AG04449 (cell line): ENCODE measurements at regions not wholly inside any gene's neighbourhood (a gene's known extent, or its start where the extent isn't known, plus 50 kb on each side); places are given as distances from the start of the nearest gene placed in this dataset.

Source experiments
- CTCF ChIA-PET: fragments of 350-600 bp; formaldehyde crosslinking; extraction: SDS; loops from one replicate; lab custom pipeline; 2021; ENCODE audit warnings: antibody characterized with exemption; lab: Yijun Ruan, JAX
- POLR2A ChIA-PET: fragments of 400-600, 350-600 bp; formaldehyde crosslinking; extraction: SDS; loops from one replicate; lab custom pipeline; 2020; ENCODE audit warnings: antibody characterized with exemption, inconsistent platforms; lab: Yijun Ruan, JAX
- DNase-seq: peaks from one replicate; pipeline ENCODE4 v3.0.0-alpha.2; 2010; ENCODE audit warnings: low read depth, low spot score
- H3K4me3 ChIP-seq: 2 replicates; pipeline ENCODE4 v1.5.1; 2011; ENCODE audit warnings: low read depth, mild to moderate bottlenecking, control low read depth, low read length
- TF ChIP-seq, protein P1 (sequence below): IDR thresholded peaks from one replicate; pipeline ENCODE4 v1.5.1; 2011; ENCODE audit warnings: mild to moderate bottlenecking, moderate library complexity, low read length, control low read depth, inconsistent platforms; ENCODE audit not compliant: insufficient read depth; ENCODE audit errors: missing control alignments

DNA sequence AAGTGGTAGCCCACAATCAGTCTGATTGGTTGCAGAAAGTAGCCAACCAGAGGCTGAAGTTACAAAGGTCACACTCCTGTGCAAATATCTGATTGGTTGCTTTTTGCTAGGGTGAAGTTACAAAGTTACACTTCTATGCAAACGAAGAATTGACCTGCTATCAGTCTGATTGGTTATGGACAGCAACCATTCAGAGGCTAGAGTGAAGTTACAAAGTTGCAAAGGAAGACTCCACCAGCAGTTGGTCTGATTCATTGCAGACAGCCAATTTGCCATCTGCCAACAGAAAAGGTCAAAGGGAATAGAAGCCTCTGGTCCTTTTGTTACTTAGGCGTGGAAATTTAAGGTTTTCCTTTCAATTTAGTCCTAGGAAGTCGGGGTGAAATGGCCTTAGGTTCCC, 377.7 kb downstream of the PRDM5 start:
- ChIA-PET POLR2A (no interaction called here), CTCF (no interaction called here)
- no peak for DNase-seq
- TF ChIP-seq, protein P1, sequence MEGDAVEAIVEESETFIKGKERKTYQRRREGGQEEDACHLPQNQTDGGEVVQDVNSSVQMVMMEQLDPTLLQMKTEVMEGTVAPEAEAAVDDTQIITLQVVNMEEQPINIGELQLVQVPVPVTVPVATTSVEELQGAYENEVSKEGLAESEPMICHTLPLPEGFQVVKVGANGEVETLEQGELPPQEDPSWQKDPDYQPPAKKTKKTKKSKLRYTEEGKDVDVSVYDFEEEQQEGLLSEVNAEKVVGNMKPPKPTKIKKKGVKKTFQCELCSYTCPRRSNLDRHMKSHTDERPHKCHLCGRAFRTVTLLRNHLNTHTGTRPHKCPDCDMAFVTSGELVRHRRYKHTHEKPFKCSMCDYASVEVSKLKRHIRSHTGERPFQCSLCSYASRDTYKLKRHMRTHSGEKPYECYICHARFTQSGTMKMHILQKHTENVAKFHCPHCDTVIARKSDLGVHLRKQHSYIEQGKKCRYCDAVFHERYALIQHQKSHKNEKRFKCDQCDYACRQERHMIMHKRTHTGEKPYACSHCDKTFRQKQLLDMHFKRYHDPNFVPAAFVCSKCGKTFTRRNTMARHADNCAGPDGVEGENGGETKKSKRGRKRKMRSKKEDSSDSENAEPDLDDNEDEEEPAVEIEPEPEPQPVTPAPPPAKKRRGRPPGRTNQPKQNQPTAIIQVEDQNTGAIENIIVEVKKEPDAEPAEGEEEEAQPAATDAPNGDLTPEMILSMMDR, result no peak
- H3K4me3 ChIP-seq, result no peak overlapping the region

DNA sequence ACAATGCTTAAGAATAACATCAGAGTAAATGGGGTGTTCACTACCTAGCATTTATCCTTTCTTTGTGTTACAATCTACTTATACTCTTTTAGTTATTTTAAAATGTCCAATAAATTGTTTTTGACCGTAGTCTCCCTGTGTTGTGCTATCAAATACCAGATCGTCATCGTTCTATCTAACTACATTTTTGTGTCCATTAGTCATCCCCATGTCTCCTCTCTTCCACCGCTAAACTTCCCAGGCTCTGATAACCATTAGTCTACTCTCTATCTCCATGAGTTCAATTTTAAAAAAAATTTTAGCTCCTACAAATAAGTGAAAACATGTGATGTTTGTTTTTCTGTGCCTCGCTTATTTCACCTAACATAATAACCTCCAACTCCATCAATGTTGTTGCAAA, 381.9 kb downstream of the PRDM5 start:
- ChIA-PET POLR2A (no interaction called here), CTCF (no interaction called here)

DNA sequence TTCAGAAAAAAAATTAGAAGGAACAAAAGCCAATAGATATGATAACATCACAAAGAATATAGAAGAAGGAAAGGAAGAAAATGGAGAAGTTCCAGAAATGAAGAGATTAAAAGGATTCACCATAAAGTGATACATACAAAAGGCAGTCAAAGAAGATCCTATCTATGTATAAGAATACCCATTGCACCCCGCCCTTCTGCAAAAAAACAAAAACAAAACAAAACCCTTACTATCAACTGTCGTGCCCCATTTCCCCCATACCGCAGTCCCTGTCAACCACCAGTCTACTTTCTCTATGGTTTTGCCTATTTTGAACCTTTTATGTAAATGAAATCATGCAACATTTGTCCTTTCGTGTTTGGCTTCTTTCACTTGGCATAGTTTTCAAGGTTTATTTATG, 385.6 kb downstream of the PRDM5 start:
- CTCF ChIA-PET, result no interaction called here
- POLR2A ChIA-PET, result no interaction called here
- no peak overlapping the region for H3K4me3 ChIP-seq
- DNase-seq, result no peak
- TF ChIP-seq, protein P1, result no peak

More for the DNA sequence above, 381.9 kb downstream of the PRDM5 start:
- TF ChIP-seq, protein P1, result no peak
- no peak for DNase-seq
- no peak overlapping the region for H3K4me3 ChIP-seq

DNA sequence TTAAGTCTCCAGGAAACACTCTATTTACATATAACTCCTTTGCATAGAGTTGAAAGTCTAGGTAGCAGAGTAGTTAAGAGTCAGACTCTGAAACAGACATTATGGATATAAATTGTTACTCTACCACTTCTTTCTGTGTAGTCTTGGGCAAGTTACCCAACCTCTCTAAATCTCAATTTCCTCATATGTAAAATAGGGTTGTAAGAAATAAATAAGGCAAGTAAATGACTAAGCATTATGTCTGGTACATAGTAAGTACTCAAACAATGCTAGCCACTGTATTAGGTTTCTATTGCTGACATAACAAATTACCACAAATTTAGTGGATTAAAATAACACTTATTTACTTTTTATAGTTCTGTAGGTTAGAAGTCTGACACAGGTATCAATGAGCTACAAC, 394.1 kb downstream of the PRDM5 start:
- TF ChIP-seq, protein P1, result no peak
- CTCF ChIA-PET, result no interaction called here
- DNase-seq, result no peak
- H3K4me3 ChIP-seq, result no peak overlapping the region
- POLR2A ChIA-PET, result no interaction called here

DNA sequence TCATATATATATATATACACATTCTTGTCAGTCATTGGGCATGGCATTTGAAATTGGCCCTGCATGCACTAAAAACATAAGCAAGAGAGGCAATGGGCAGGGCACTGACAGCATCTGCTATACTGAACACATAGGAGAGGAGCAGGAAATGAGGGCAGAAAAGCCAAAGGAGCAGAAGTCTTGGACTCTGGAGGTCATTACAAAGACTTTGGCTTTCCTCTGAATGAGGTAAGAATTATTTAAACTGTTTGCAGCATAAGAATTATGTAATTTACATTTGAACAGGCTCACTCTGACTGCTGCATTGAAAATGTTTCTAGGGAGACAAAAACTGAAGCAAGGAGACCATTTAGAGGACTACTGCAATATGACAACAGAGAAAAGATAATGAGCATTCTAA, 396.5 kb downstream of the PRDM5 start:
- CTCF ChIA-PET, result no interaction called here
- POLR2A ChIA-PET, result no interaction called here
- DNase-seq, result no peak
- no peak overlapping the region for H3K4me3 ChIP-seq
- TF ChIP-seq, protein P1, result no peak

DNA sequence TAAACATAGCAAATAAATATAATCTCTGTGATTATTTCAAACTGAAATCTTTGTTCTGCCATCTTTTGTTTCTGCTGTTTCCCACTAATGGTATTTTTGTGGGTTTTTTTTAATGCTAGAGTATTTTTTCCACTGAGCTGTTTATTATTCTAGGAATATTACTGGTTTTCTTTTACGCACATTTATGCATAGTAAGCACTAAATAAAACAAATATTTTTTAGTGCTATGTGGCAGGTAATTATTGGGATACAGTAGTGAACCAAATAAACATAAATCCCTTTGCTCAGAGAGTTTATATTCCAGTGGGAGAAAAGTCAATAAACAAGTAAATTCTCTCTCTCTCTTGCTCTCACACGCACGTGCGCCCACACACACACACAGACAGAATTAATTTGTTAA, 397.4 kb downstream of the PRDM5 start:
- no peak overlapping the region for H3K4me3 ChIP-seq
- no peak for DNase-seq
- POLR2A ChIA-PET, result no interaction called here
- TF ChIP-seq, protein P1, result no peak
- CTCF ChIA-PET, result no interaction called here
